GM18499 (cell line): ENCODE measurements at regions not wholly inside any gene's neighbourhood (a gene's known extent, or its start where the extent isn't known, plus 50 kb on each side); places are given as distances from the start of the nearest gene placed in this dataset.
A peak's percentile ranks its signal among the peaks of the same experiment; 100 is the strongest.
"Not testable (repeated sequence)": the region's sequence is repeated elsewhere in the genome, so short reads cannot be mapped to it uniquely, and the experiment has no call there.

Source experiments
- ATAC-seq: cut with Tn5 transposase; IDR thresholded peaks from one replicate; pipeline ENCODE4 v1.9.1; 2021; ENCODE audit warnings: moderate number of reproducible peaks; ENCODE audit not compliant: insufficient read depth, unreplicated experiment

DNA sequence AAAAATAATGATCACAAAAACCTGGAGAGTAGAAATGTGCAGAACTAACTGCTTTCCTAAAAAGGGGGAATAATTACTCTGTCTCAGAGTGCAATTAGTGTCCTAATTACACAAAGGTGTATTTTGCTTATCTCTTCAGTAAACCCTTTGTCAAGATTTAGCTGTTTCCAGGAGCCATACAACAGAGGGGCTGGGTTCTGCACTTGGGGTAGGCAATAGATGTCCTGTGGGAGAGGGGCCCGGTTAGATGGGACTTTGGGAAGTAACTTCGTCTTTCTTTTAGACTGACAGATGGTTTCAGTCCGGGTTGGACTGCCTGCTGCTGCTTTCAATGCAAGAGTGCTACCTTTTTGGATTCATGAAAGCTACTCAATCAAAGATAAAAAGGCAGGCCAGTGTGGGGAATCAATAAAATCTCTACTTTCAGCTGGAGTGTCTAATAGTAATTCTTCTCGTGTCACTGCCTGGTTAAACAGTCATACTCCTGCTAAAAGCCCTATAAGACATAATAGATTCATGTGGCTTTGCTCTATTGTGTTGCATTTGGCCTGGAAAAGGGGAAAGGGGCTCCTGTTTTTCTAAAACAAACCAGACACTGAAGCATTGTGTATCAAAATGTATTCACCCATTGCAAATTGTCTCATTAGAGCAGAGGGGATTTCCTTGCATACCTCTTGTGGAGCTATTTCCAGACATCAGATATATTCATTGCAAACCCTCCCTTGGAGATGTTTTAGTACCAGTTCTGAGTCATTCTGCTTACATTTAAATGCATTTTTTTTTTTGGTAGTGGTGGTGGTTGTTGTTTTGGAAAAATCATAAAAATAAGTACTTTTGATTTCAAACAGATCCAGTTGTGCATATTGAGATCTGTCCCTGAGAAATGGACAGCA is 83.3 kb upstream of the PCDH8 start:
- ATAC-seq, result no peak

DNA sequence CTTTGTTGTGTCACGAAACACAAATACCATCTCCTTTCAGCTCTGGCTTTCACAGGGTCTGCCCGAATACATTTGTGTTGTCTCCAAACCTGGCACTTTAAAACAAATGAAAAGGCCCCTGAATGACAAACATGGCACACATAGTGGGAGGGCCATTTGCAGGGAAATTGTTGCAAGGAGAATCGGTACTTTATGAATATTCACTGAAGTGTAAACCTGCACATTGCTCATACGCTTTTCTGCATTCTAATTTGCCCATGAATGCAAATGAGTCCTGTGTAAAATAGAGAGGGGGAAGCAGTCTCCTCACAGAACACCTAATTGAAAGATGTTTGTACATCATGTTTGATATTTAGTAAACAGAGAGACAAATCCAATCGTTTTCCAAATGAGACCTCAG is 82.7 kb upstream of the PCDH8 start:
- ATAC-seq, result no peak

DNA sequence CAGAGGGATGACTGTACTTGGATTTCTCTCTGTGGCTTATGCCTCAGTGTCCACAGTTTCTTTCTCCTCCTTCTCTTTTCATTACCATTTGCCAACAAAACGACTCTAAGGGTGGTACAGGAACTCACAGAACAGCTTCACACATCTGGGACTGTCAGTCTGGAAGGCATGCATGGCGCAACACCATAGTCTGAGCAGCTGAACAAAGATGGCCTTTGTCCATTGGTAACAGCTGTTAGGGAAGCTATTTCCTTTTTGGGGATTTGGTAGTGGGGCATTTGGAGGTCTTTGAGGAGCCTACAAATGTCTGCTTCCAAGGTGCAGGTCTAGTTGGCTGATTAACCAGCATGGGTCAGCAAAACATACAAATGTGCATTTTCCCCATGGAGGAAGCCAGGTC is 81.4 kb upstream of the PCDH8 start:
- no peak for ATAC-seq

DNA sequence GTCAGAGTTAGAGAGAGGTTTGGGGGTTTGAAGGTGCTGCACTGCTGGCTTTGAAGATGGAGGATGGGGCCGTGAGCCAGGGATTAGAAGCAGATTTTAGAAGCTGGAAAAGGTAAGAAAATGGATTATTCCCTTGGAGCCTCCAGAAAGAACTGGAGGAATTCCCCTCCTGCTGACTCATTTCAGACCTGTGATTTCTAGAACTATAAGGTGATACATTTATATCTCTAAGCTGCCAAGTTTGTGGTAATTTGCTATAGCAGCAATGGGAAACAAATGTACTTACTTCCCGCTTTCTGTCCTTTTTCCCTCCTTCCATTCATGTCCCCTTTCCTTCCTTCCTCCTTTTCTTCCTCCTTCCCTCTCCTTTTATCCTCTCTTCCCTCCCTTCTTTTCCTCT is 78.5 kb upstream of the PCDH8 start:
- ATAC-seq, result no peak

DNA sequence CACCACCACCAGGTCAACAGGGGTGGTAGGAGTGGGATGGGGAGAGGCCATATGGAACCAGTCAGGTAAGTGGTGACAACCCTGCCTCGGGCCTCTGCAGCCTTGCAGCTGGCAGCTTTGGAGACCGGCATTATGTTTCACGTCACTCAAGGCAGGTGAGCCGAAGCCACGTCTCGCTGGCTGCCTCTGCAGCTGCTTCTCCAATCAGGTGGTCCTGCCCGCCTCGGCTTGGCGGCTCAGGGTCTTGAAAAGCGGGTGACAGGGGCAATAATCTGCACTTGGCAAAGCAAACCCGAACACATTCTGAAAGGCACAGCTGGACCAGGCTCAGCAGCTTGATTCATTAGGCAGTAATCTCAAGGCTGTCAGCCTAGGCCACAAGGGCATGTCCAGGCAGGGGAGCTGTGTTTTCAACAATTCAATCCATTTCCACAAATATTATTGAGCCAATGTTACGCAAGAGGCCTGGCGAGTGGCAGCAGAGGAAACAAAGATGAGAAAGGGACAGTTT is 77.4 kb upstream of the PCDH8 start:
- ATAC-seq, result no peak

DNA sequence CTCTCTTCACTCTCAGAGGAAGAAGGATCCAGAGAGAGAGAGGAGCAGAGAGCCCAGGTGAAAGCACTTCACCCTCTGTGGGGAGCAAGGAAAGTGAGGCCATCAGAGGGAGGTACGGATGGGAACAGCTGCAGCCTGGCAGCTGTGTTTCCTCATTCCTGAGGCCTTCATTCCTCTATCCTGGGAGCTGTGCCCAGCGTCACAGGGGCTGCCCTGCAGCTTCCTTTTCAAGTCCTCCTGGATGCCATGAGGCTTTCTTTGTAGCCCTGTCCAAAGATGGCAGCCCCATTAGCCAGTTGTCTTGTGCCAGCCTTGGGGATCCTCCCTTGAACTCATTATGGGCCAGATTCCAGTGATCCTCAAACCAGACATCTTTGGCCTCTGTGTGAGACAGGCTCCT is 76.8 kb upstream of the PCDH8 start:
- ATAC-seq, result no peak

DNA sequence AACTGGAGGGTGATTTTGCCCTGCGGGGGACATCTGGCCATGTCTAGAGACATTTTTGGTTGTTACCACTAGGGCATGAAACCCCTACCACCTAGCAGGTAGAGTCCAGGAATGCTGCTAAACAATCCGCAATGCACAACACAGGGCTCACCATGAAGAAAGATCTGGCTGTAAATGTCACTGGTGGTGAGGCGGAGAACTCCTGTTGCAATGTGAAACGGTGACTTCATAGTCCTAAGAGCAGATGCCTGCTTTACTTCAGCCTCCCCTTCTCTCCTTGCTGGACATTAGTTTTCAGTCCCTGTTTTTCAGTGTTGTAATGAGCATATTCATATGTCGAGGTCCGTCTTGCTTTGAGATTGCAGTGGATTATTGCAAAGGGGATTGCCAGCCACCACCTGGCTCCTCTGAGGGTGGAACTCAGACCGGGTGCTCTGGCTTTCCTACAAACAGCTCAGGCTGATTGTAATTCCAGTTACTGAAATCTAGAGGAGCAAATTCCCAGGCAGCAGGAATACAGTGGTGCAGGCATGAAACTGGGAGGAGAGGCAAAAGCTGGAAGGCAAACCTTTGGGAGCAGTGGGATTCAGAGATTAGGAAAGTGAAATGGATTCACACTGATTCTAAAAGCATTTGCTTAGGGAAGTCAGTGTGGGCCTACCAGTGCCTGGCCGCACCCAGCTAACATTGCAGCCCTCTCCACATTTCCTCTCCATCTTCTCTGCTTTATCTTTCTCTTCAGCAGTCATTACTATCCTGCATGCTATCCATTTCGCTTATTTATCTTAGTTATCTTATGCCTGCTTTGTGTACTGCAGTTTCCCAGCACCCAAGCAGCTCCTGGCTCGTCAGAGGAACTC is 76.1 kb upstream of the PCDH8 start:
- ATAC-seq, result no peak

DNA sequence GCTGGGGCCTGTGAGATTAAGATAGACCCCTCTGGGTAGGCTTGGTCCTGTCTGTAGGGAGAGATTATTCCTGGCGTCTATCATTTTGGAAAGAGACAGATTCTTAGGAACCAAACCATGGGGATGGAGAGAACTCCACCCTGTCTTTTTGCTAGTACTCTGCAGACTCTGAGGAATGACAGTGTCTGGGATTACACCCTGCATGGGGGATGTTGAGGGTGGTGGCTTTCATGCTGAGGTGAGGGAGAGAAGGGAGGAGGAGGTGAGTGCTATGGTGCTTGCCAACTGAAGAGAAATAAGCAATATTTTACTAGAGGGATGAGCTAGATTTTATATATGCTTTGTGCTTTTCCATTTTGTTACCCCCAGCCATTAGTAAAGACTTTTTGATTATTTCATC is 74.5 kb upstream of the PCDH8 start:
- ATAC-seq, result no peak

DNA sequence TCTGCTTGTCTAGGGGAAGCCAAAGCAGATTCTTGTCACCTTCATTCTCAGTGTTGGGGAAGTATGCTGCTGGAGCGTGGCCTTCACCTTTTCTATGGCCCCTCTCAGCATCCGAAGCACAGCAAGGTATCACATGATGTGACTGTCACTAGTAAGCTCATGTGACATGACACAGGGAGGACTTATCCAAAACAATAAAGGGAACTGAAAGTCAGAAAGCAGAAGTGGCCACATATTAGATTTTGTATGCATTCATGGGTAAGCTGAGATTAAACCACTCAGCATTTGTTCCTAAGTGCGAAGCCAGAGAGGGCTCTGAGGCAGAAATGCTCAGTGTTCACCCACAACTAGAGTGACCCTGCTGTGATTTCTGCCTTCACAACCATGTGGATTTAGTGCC is 72.8 kb upstream of the PCDH8 start:
- peak; percentile 100 for ATAC-seq

DNA sequence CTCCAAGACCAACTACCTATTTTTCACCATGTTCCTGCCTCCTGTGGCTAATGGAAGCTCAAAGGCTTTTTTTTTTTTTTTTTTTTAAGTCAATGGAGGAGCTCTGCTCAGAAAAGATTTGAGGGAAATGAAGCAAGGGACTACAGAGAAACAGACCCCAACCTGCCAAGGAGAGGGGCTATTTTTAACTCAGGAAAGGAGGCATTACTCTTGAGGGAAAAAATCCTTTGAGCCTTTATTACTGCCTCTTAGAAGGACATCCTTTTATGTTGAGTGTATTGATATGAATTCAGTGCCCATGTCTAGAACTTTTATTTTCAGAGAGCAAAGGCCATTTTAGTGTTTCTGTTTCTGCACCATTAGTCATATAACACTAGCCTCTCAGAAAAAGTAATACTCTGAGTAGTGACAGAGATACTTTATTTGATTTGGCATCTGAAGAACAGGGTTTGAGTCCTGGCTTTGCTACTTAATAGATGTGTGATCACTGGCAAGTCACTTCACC is 68.1 kb upstream of the PCDH8 start:
- no peak for ATAC-seq

DNA sequence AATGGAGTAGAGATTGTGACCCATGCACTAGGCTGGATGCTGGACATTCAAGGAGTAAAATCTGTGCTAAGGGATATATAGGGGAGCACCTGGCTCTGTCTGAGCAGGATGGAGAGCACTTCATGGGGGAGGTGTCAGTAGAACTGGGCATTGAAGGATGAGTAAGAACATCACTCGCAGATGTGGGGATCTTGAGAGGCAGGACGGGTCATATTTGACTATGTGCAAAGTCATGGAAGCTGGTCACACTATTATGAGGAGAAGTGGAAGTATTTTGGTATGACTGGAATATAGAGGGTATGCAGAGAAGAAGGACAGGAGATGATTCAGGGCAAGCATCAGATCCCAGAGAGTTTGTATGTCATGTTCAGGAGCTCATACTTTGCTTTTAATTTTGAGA is 62.9 kb upstream of the PCDH8 start:
- ATAC-seq, result no peak

DNA sequence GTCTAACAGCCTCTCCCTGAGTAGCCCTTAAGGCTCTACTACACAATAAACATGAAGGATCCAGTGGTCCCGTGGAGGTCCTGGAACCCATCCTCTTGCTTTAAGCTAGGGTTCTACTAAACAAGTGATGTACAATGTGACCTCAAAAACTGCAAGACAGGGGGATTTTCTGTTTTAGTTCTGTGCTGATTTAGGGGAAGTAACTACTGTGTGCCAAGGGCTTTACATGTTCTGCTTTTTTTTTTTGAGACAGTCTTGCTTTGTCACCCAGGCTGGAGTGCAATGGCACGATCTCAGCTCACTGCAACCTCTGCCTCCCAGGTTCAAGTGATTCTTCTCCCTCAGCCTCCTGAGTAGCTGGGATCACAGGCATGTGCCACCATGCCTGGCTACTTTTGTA is 61.9 kb upstream of the PCDH8 start:
- ATAC-seq, result not testable (repeated sequence)

DNA sequence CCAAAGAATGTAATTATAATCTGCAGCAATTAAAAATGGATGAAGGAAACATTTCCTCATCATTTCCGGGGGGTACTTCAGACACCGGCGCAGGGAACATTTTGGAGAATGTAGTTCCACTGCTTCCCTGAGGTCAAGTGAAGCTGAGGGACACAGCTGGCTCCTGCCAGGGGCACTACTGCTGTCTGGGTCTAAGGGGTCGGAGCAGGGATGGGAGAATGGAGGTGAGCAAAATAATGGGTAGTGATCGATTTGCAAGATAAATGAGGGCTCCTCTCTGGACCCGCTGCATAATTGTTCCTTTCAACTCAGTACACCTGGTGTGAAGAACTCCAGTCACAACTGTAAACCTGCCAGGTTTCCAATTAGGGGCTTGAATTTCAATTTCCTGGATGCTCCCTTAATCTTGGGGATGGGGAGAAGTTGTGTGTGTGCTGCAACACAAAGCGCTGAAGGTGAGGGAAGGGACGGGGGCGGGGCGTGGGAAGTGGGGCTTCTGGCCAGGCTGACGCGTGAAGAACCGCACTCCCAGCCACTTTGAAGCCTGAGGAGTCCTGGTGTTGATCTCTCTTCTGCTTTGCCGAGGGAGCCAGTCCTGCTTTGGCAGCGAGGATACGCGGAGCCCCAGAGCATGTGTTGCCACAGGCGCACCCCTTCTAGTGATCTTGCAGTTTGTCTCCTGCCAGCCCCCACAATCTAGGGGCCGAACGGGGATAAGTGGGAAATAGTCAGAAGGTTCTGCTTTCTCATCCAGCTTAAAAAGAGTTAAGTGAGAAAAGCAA is 57.9 kb upstream of the PCDH8 start:
- ATAC-seq, result no peak

DNA sequence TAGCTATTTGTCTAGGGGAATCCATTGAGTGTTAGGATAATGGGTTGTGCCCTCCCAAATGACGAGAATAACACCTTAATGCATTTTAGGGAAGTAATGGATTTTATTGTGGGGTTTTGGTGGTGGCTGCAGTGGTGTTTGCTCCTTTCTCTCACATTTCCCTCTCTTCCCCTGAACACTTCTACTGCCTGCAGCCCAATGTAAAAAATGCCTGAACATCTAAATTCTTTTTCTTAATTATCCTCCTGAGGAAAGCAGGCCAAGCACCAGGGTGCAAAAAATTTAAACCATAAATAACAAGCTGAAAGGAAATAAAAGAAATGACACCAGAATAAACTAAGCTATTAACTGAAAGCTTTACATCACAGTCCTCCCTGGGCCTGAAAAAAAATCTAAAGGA is 57.3 kb upstream of the PCDH8 start:
- ATAC-seq, result no peak

DNA sequence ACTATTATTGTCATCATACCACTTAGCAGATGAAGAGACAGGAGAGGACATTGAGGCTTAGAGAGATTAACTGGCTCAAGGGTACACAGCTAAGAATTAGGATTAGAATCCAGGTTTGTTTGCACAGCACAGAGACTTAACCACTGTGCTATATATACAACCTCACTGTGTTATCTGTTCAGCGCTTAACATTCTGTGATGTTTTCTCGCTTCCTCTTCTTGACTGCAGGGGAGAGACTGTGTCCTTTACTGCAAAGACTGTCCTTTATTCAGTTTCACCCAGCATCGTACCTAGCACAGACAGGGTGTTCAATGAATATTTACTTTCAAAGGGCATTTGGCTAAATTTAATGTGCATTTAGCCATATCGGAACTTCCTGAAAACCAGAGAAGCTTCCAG is 54.9 kb upstream of the PCDH8 start:
- ATAC-seq, result peak; percentile 100

DNA sequence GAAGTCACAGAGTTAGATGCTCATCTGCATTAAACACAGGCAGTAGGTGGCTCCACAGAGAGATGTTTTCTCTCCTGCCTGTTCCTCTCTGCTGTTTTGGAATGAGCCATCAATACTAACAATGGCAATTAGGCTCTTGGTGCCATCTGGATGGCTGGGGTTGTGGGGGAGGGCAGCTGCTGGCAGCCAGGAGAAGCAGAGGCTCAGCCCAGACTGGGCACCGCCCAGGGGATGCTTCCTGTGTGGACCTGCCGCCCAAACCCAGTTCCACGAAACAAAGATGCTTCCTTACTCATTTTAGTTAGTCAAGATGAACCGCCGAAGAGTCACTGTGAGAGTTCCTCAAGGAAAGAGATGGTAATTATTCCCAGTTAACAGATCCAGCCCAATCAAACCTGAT is 50.8 kb upstream of the PCDH8 start:
- no peak for ATAC-seq
